Activated T-helper 2 cell treated with anti-CD3 and anti-CD28 coated beads, Interferon-gamma antibody, Interleukin-2, Interleukin-4, amounts not matched to agents 10 μg/mL and 5 μg/mL and 100 μg/mL, durations not matched to agents 14 hours and 24 hours and 36 hours (primary cell): ENCODE measurements at regions not wholly inside any gene's neighbourhood (a gene's known extent, or its start where the extent isn't known, plus 50 kb on each side); places are given as distances from the start of the nearest gene placed in this dataset.

Source experiments
- DNase-seq: peaks from one replicate; pipeline ENCODE4 v3.0.0; 2021; ENCODE audit warnings: low spot score
- H3K27ac Mint-ChIP-seq: one replicate; pipeline ENCODE4 v1.8.0; 2021; ENCODE audit warnings: mixed read lengths
- H3K27me3 Mint-ChIP-seq: one replicate; pipeline ENCODE4 v1.8.0; 2021; ENCODE audit warnings: low read depth, mixed read lengths
- H3K36me3 Mint-ChIP-seq: one replicate; pipeline ENCODE4 v1.8.0; 2021; ENCODE audit warnings: low read depth, mixed read lengths
- H3K4me1 Mint-ChIP-seq: one replicate; pipeline ENCODE4 v1.8.0; 2021; ENCODE audit warnings: low read depth, mixed read lengths
- H3K4me3 Mint-ChIP-seq: one replicate; pipeline ENCODE4 v1.8.0; 2021; ENCODE audit warnings: low read depth, mild to moderate bottlenecking, moderate library complexity, mixed read lengths
- H3K9me3 Mint-ChIP-seq: one replicate; pipeline ENCODE4 v1.8.0; 2021; ENCODE audit warnings: mixed read lengths
- intact Hi-C: fragments of 100-400 bp; cut with micrococcal nuclease; formaldehyde crosslinking; loops from one replicate; pipeline ENCODE4 v1.15.1; 2023

- H3K27ac Mint-ChIP-seq, result no peak overlapping the region
- no peaks in the 10 kb centered on the region for H3K36me3 Mint-ChIP-seq
- no peaks in the 10 kb centered on the region for H3K9me3 Mint-ChIP-seq
- DNase-seq, result no peak
- intact Hi-C loops, result no loop called here
- H3K27me3 Mint-ChIP-seq, result peaks cover 2% of the 10 kb centered on the region
- H3K4me3 Mint-ChIP-seq, result no peak overlapping the region
- H3K4me1 Mint-ChIP-seq, result no peaks in the 10 kb centered on the region
Measured at GRCh38 chr5:175264406-175264805, 179.6 kb downstream of the DRD1 start.

- Mint-ChIP-seq H3K9me3 (no peaks in the 10 kb centered on the region), H3K27ac (no peak overlapping the region)
Measured at GRCh38 chr5:175263776-175264175, 180.2 kb downstream of the DRD1 start.

GRCh38 chr5:175261526-175261925, 182.5 kb downstream of the DRD1 start:
- H3K27me3 Mint-ChIP-seq, result peaks cover 2% of the 10 kb centered on the region
- H3K27ac Mint-ChIP-seq, result no peak overlapping the region
- H3K4me1 Mint-ChIP-seq, result no peaks in the 10 kb centered on the region
- DNase-seq, result no peak
- no peaks in the 10 kb centered on the region for H3K36me3 Mint-ChIP-seq
- H3K9me3 Mint-ChIP-seq, result no peaks in the 10 kb centered on the region
- no peak overlapping the region for H3K4me3 Mint-ChIP-seq
- intact Hi-C loops, result no loop called here

More at GRCh38 chr5:175263776-175264175, 180.2 kb downstream of the DRD1 start:
- no peak for DNase-seq
- no peak overlapping the region for H3K4me3 Mint-ChIP-seq
- H3K36me3 Mint-ChIP-seq, result no peaks in the 10 kb centered on the region
- H3K27me3 Mint-ChIP-seq, result peaks cover 2% of the 10 kb centered on the region
- intact Hi-C loops, result no loop called here
- no peaks in the 10 kb centered on the region for H3K4me1 Mint-ChIP-seq

GRCh38 chr5:175261037-175261436, 182.9 kb downstream of the DRD1 start:
- no peaks in the 10 kb centered on the region for H3K36me3 Mint-ChIP-seq
- no peak overlapping the region for H3K27ac Mint-ChIP-seq
- no peaks in the 10 kb centered on the region for H3K9me3 Mint-ChIP-seq
- intact Hi-C loops, result no loop called here
- no peak overlapping the region for H3K4me3 Mint-ChIP-seq
- DNase-seq, result no peak
- peaks cover 2% of the 10 kb centered on the region for H3K27me3 Mint-ChIP-seq
- no peaks in the 10 kb centered on the region for H3K4me1 Mint-ChIP-seq

- no peaks in the 10 kb centered on the region for H3K36me3 Mint-ChIP-seq
- no peak overlapping the region for H3K27ac Mint-ChIP-seq
- no peak for DNase-seq
- no peaks in the 10 kb centered on the region for H3K4me1 Mint-ChIP-seq
- H3K9me3 Mint-ChIP-seq, result no peaks in the 10 kb centered on the region
- intact Hi-C loops, result no loop called here
- no peaks in the 10 kb centered on the region for H3K27me3 Mint-ChIP-seq
- H3K4me3 Mint-ChIP-seq, result no peak overlapping the region
Measured at GRCh38 chr5:175257847-175258194, 186.2 kb downstream of the DRD1 start.

- DNase-seq, result no peak
- Mint-ChIP-seq H3K4me1 (no peaks in the 10 kb centered on the region), H3K27ac (no peak overlapping the region), H3K27me3 (no peaks in the 10 kb centered on the region), H3K36me3 (no peaks in the 10 kb centered on the region), H3K9me3 (no peaks in the 10 kb centered on the region), H3K4me3 (no peak overlapping the region)
- intact Hi-C loops, result no loop called here
Measured at GRCh38 chr5:175257128-175257846, 186.7 kb downstream of the DRD1 start.

GRCh38 chr5:175254155-175254554, 189.8 kb downstream of the DRD1 start:
- no peaks in the 10 kb centered on the region for H3K9me3 Mint-ChIP-seq
- no peak overlapping the region for H3K27ac Mint-ChIP-seq
- H3K36me3 Mint-ChIP-seq, result no peaks in the 10 kb centered on the region
- intact Hi-C loops, result no loop called here
- DNase-seq, result no peak
- no peaks in the 10 kb centered on the region for H3K27me3 Mint-ChIP-seq
- H3K4me1 Mint-ChIP-seq, result no peaks in the 10 kb centered on the region
- no peak overlapping the region for H3K4me3 Mint-ChIP-seq

- no peak for DNase-seq
- Mint-ChIP-seq H3K27ac (no peak overlapping the region), H3K36me3 (no peaks in the 10 kb centered on the region), H3K27me3 (no peaks in the 10 kb centered on the region), H3K4me1 (no peaks in the 10 kb centered on the region), H3K9me3 (no peaks in the 10 kb centered on the region), H3K4me3 (no peak overlapping the region)
- intact Hi-C loops, result no loop called here
Measured at GRCh38 chr5:175253597-175253996, 190.4 kb downstream of the DRD1 start.

- intact Hi-C loops, result no loop called here
- Mint-ChIP-seq H3K27me3 (peaks cover 3% of the 10 kb centered on the region), H3K4me3 (no peak overlapping the region), H3K36me3 (no peaks in the 10 kb centered on the region), H3K27ac (no peak overlapping the region), H3K4me1 (no peaks in the 10 kb centered on the region), H3K9me3 (no peaks in the 10 kb centered on the region)
- no peak for DNase-seq
Measured at GRCh38 chr5:175252234-175252805, 191.7 kb downstream of the DRD1 start.

GRCh38 chr5:175250426-175250825, 193.6 kb downstream of the DRD1 start:
- H3K4me3 Mint-ChIP-seq, result no peak overlapping the region
- H3K27me3 Mint-ChIP-seq, result peaks cover 3% of the 10 kb centered on the region
- intact Hi-C loops, result no loop called here
- peaks cover 2% of the 10 kb centered on the region for H3K4me1 Mint-ChIP-seq
- no peaks in the 10 kb centered on the region for H3K36me3 Mint-ChIP-seq
- no peak for DNase-seq
- H3K27ac Mint-ChIP-seq, result no peak overlapping the region
- no peaks in the 10 kb centered on the region for H3K9me3 Mint-ChIP-seq

- Mint-ChIP-seq H3K36me3 (no peaks in the 10 kb centered on the region), H3K27ac (no peak overlapping the region), H3K4me1 (peaks cover 2% of the 10 kb centered on the region), H3K4me3 (no peak overlapping the region), H3K27me3 (peaks cover 3% of the 10 kb centered on the region), H3K9me3 (no peaks in the 10 kb centered on the region)
- no peak for DNase-seq
- intact Hi-C loops, result no loop called here
Measured at GRCh38 chr5:175248416-175248905, 195.5 kb downstream of the DRD1 start.

GRCh38 chr5:175246889-175247520, 197.0 kb downstream of the DRD1 start:
- Mint-ChIP-seq H3K27ac (no peak overlapping the region), H3K27me3 (peaks cover 3% of the 10 kb centered on the region), H3K4me3 (no peak overlapping the region), H3K9me3 (no peaks in the 10 kb centered on the region), H3K36me3 (no peaks in the 10 kb centered on the region), H3K4me1 (peaks cover 2% of the 10 kb centered on the region)
- DNase-seq, result no peak
- intact Hi-C loops, result no loop called here

- DNase-seq, result no peak
- Mint-ChIP-seq H3K27ac (no peak overlapping the region), H3K4me1 (peaks cover 2% of the 10 kb centered on the region)
Measured at GRCh38 chr5:175246242-175246888, 197.6 kb downstream of the DRD1 start.

More at GRCh38 chr5:175246242-175246888, 197.6 kb downstream of the DRD1 start:
- Mint-ChIP-seq H3K36me3 (no peaks in the 10 kb centered on the region), H3K27me3 (peaks cover 3% of the 10 kb centered on the region), H3K9me3 (no peaks in the 10 kb centered on the region), H3K4me3 (no peak overlapping the region)
- intact Hi-C loops, result no loop called here
